ENCODE measurements at regions not wholly inside any gene's neighbourhood (a gene's known extent, or its start where the extent isn't known, plus 50 kb on each side); places are given as distances from the start of the nearest gene placed in this dataset.

- Histone ChIP-seq H3K4me1 (no peaks in the 10 kb centered on the region), H3K27ac (no peak overlapping the region), H3K36me3 (no peaks in the 10 kb centered on the region), H3K9me3 (no peaks in the 10 kb centered on the region), H3K27me3 (peaks cover 0 to 16% of the 10 kb centered on the region in 2 donors), H3K4me3 (no peak overlapping the region)
- TF ChIP-seq CTCF (IDR thresholded peaks at IDR 0.05) (no peak), POLR2A (IDR thresholded peaks at IDR 0.05) (no peak), POLR2AphosphoS5 (IDR thresholded peaks at IDR 0.05) (no peak)
- DNase-seq (ENCODE audit: low spot score in 2 of 2): no peak
- intact Hi-C loops (cut with DNase I; ENCODE audit: low total_unique reads): no loop called here
These were observed 355.3 kb downstream of the TCERG1L start for GRCh38 chr10:130956251-130956650.

- peaks cover 0 to 16% of the 10 kb centered on the region in 2 donors for H3K27me3 ChIP-seq
- intact Hi-C loops (cut with DNase I; ENCODE audit: low total_unique reads): no loop called here
- TF ChIP-seq CTCF (IDR thresholded peaks at IDR 0.05): no peak
- TF ChIP-seq POLR2A (IDR thresholded peaks at IDR 0.05): no peak
- TF ChIP-seq POLR2AphosphoS5 (IDR thresholded peaks at IDR 0.05): no peak
These were observed 354.1 kb downstream of the TCERG1L start for GRCh38 chr10:130957423-130957822.

GRCh38 chr10:130958003-130958402 is 353.5 kb downstream of the TCERG1L start:
- Histone ChIP-seq H3K4me3 (no peak overlapping the region), H3K27me3 (peaks cover 0 to 22% of the 10 kb centered on the region in 2 donors), H3K4me1 (no peaks in the 10 kb centered on the region), H3K27ac (no peak overlapping the region), H3K36me3 (no peaks in the 10 kb centered on the region), H3K9me3 (no peaks in the 10 kb centered on the region)
- no peak for DNase-seq (ENCODE audit: low spot score in 2 of 2)
- TF ChIP-seq POLR2A (IDR thresholded peaks at IDR 0.05): no peak
- TF ChIP-seq CTCF (IDR thresholded peaks at IDR 0.05): no peak
- no peak for TF ChIP-seq POLR2AphosphoS5 (IDR thresholded peaks at IDR 0.05)
- intact Hi-C loops (cut with DNase I; ENCODE audit: low total_unique reads): no loop called here

More at GRCh38 chr10:130957423-130957822, 354.1 kb downstream of the TCERG1L start:
- Histone ChIP-seq H3K4me1 (no peaks in the 10 kb centered on the region), H3K9me3 (no peaks in the 10 kb centered on the region), H3K4me3 (no peak overlapping the region), H3K27ac (no peak overlapping the region), H3K36me3 (no peaks in the 10 kb centered on the region)
- no peak for DNase-seq (ENCODE audit: low spot score in 2 of 2)

- Histone ChIP-seq H3K27ac (no peak overlapping the region), H3K4me3 (no peak overlapping the region), H3K4me1 (no peaks in the 10 kb centered on the region), H3K27me3 (peaks cover 0 to 21% of the 10 kb centered on the region in 2 donors), H3K36me3 (no peaks in the 10 kb centered on the region), H3K9me3 (no peaks in the 10 kb centered on the region)
- intact Hi-C loops (cut with DNase I; ENCODE audit: low total_unique reads): no loop called here
- DNase-seq (ENCODE audit: low spot score in 2 of 2): no peak
- TF ChIP-seq POLR2A (IDR thresholded peaks at IDR 0.05): no peak
- no peak for TF ChIP-seq POLR2AphosphoS5 (IDR thresholded peaks at IDR 0.05)
- no peak for TF ChIP-seq CTCF (IDR thresholded peaks at IDR 0.05)
These were observed 352.4 kb downstream of the TCERG1L start for GRCh38 chr10:130958981-130959751.

- no peak for DNase-seq (ENCODE audit: low spot score in 2 of 2)
- Histone ChIP-seq H3K4me1 (no peaks in the 10 kb centered on the region), H3K36me3 (no peaks in the 10 kb centered on the region), H3K9me3 (no peaks in the 10 kb centered on the region), H3K27ac (no peak overlapping the region), H3K27me3 (peaks cover 0 to 18% of the 10 kb centered on the region in 2 donors), H3K4me3 (no peak overlapping the region)
- intact Hi-C loops (cut with DNase I; ENCODE audit: low total_unique reads): no loop called here
- no peak for TF ChIP-seq CTCF (IDR thresholded peaks at IDR 0.05)
- no peak for TF ChIP-seq POLR2A (IDR thresholded peaks at IDR 0.05)
- no peak for TF ChIP-seq POLR2AphosphoS5 (IDR thresholded peaks at IDR 0.05)
These were observed 351.7 kb downstream of the TCERG1L start for GRCh38 chr10:130959752-130960195.
